ENCODE measurements at regions not wholly inside any gene's neighbourhood (a gene's known extent, or its start where the extent isn't known, plus 50 kb on each side); places are given as distances from the start of the nearest gene placed in this dataset.

DNA sequence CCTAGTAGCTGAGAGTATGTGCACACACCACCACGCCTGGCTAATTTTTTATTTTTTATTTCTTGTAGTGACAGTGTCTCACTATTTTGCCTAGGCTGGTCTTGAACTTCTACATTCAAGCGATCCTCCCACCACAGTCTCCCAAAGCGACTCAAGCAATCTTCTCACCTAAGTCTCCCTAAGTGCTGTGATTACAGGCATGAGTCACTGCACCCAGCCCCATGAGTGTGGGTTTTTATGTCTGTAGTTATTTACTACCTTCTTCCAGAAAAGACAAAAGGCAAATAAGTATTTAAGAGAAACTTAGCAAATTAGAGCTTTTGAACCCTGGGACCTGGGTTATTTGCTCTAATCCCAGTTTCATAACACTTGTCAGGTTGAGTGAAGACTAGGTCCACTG, 92.3 kb upstream of the HCRTR2 start:
- TF ChIP-seq YY1 (IDR thresholded peaks at IDR 0.05; ENCODE audit: insufficient read depth, insufficient read length) (no peak), SUZ12 (IDR thresholded peaks at IDR 0.05; ENCODE audit: extremely low read depth, insufficient read depth, insufficient read length) (no peak)
